Fibroblast of skin of right biceps (primary cell): ENCODE measurements at regions not wholly inside any gene's neighbourhood (a gene's known extent, or its start where the extent isn't known, plus 50 kb on each side); places are given as distances from the start of the nearest gene placed in this dataset.

Experiments
- DNase-seq: peaks from one replicate; pipeline ENCODE4 v3.0.0-alpha.2; 2013

GRCh38 chr2:238963161-238963970 is 115.5 kb downstream of the TWIST2 start:
- DNase-seq: peak; percentile 52

- no peak for DNase-seq
Measured at GRCh38 chr2:238963971-238964328, 116.1 kb downstream of the TWIST2 start.

GRCh38 chr2:238964544-238965067 is 116.7 kb downstream of the TWIST2 start:
- no peak for DNase-seq

- no peak for DNase-seq
Measured at GRCh38 chr2:238965371-238966071, 117.6 kb downstream of the TWIST2 start.

GRCh38 chr2:238966072-238966937 is 118.4 kb downstream of the TWIST2 start:
- no peak for DNase-seq

- no peak for DNase-seq
Measured at GRCh38 chr2:238967031-238967977, 119.4 kb downstream of the TWIST2 start.

GRCh38 chr2:238967978-238968360 is 120.1 kb downstream of the TWIST2 start:
- DNase-seq: no peak

- DNase-seq: no peak
Measured at GRCh38 chr2:238968616-238969384, 120.9 kb downstream of the TWIST2 start.

- no peak for DNase-seq
Measured at GRCh38 chr2:238969857-238970256, 122.0 kb downstream of the TWIST2 start.

- DNase-seq: peak; percentile 58
Measured at GRCh38 chr2:238970553-238971081, 122.7 kb downstream of the TWIST2 start.

- DNase-seq: no peak
Measured at GRCh38 chr2:238971318-238972145, 123.6 kb downstream of the TWIST2 start.

- DNase-seq: no peak
Measured at GRCh38 chr2:238972146-238972445, 124.2 kb downstream of the TWIST2 start.

- DNase-seq: peak; percentile 46
Measured at GRCh38 chr2:238973038-238973739, 125.3 kb downstream of the TWIST2 start.

GRCh38 chr2:238974081-238974480 is 126.2 kb downstream of the TWIST2 start:
- DNase-seq: peak; percentile 66

GRCh38 chr2:238974501-238975166 is 126.7 kb downstream of the TWIST2 start:
- peak; percentile 91 for DNase-seq

- DNase-seq: no peak
Measured at GRCh38 chr2:238975408-238975807, 127.5 kb downstream of the TWIST2 start.

GRCh38 chr2:238978497-238978896 is 130.6 kb downstream of the TWIST2 start:
- DNase-seq: no peak

- no peak for DNase-seq
Measured at GRCh38 chr2:238979636-238980035, 131.8 kb downstream of the TWIST2 start.
